Nucleus accumbens (tissue), 56 donors: ENCODE measurements at regions not wholly inside any gene's neighbourhood (a gene's known extent, or its start where the extent isn't known, plus 50 kb on each side); places are given as distances from the start of the nearest gene placed in this dataset.
"Not testable (repeated sequence)": the region's sequence is repeated elsewhere in the genome, so short reads cannot be mapped to it uniquely, and the experiment has no call there.

Source experiments
- DNase-seq, 56 donors: peaks; one replicate each; lab custom pipeline; 2025; lab: John Stamatoyannopoulos, UW

GRCh38 chr10:15921423-15921945 is 61.2 kb upstream of the MINDY3 start:
- not testable (repeated sequence) for DNase-seq

- DNase-seq, result no peak
Measured at GRCh38 chr10:15931376-15931775, 71.1 kb upstream of the MINDY3 start.

GRCh38 chr10:15939543-15939942 is 79.2 kb upstream of the MINDY3 start:
- DNase-seq, result not testable (repeated sequence)

GRCh38 chr10:15943426-15943825 is 83.1 kb upstream of the MINDY3 start:
- DNase-seq, result no peak

- no peak for DNase-seq
Measured at GRCh38 chr10:15954188-15954587, 93.9 kb upstream of the MINDY3 start.

- DNase-seq, result no peak
Measured at GRCh38 chr10:15960277-15960676, 100.0 kb upstream of the MINDY3 start.

- DNase-seq, result not testable (repeated sequence)
Measured at GRCh38 chr10:15972736-15973135, 112.4 kb upstream of the MINDY3 start.

GRCh38 chr10:15985690-15986089 is 125.4 kb upstream of the MINDY3 start:
- DNase-seq, result no peak

GRCh38 chr10:15990535-15991129 is 130.3 kb upstream of the MINDY3 start:
- DNase-seq, result no peak

GRCh38 chr10:15997313-15997712 is 137.0 kb upstream of the MINDY3 start:
- DNase-seq, result no peak

- DNase-seq, result no peak
Measured at GRCh38 chr10:16001581-16001980, 141.3 kb upstream of the MINDY3 start.

GRCh38 chr10:16009785-16010184 is 149.5 kb upstream of the MINDY3 start:
- DNase-seq, result no peak

- DNase-seq, result no peak
Measured at GRCh38 chr10:16011548-16011947, 151.2 kb upstream of the MINDY3 start.

- no peak for DNase-seq
Measured at GRCh38 chr10:16014469-16014868, 154.2 kb upstream of the MINDY3 start.

- DNase-seq, result no peak
Measured at GRCh38 chr10:16016688-16017087, 156.4 kb upstream of the MINDY3 start.

GRCh38 chr10:16020836-16021235 is 160.5 kb upstream of the MINDY3 start:
- no peak for DNase-seq

- DNase-seq, result not testable (repeated sequence)
Measured at GRCh38 chr10:16026832-16027231, 166.5 kb upstream of the MINDY3 start.

GRCh38 chr10:16030562-16030961 is 170.3 kb upstream of the MINDY3 start:
- no peak for DNase-seq

- no peak for DNase-seq
Measured at GRCh38 chr10:16049050-16049449, 188.7 kb upstream of the MINDY3 start.

- DNase-seq, result no peak
Measured at GRCh38 chr10:16049782-16050181, 189.5 kb upstream of the MINDY3 start.

GRCh38 chr10:16063350-16063749 is 203.0 kb upstream of the MINDY3 start:
- DNase-seq, result no peak

- not testable (repeated sequence) for DNase-seq
Measured at GRCh38 chr10:16083551-16083950, 223.2 kb upstream of the MINDY3 start.

- DNase-seq, result no peak
Measured at GRCh38 chr10:16105082-16105481, 244.8 kb upstream of the MINDY3 start.
